ENCODE measurements at regions not wholly inside any gene's neighbourhood (a gene's known extent, or its start where the extent isn't known, plus 50 kb on each side); places are given as distances from the start of the nearest gene placed in this dataset.

DNA sequence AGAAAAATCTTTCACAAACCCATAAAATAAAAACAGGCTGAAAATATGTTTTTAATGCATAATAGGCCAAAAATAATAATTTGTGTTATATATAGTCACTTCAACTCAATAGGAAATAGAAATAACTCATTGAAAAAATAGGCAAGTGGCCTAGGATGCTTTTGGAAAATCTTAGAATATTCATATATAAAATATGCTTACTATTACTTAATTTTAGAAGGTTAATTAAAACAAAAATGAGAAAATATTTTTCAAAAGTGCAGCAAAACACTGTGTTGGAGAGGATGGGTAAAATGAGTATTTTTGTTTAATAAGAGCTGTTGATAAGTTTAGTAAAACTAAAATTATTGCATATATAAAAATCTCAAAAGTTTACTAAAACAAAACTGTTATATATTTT is 308.0 kb upstream of the ATXN7L3B start (continued):
- TF ChIP-seq CHD7 (IDR thresholded peaks at IDR 0.05; ENCODE audit: insufficient replicate concordance, low read length) = no peak
- no peak for TF ChIP-seq TCF12 (IDR thresholded peaks at IDR 0.05; ENCODE audit: low read depth, low read length)
- TF ChIP-seq CBX5 (IDR thresholded peaks at IDR 0.05; ENCODE audit: low read depth, low read length) = no peak
- TF ChIP-seq TEAD4 (IDR thresholded peaks at IDR 0.05; ENCODE audit: low read depth, low read length) = no peak
- TF ChIP-seq CTBP2 (IDR thresholded peaks at IDR 0.05; ENCODE audit: borderline replicate concordance, insufficient read depth, insufficient read length, low read length) = no peak
- TF ChIP-seq SRF (IDR thresholded peaks at IDR 0.05; ENCODE audit: low read depth, low read length) = no peak
- TF ChIP-seq SP4 (IDR thresholded peaks at IDR 0.05; ENCODE audit: low read length) = no peak

Measured in H1 (cell line).